CMK (cell line): ENCODE measurements at regions not wholly inside any gene's neighbourhood (a gene's known extent, or its start where the extent isn't known, plus 50 kb on each side); places are given as distances from the start of the nearest gene placed in this dataset.
"Not testable (repeated sequence)": the region's sequence is repeated elsewhere in the genome, so short reads cannot be mapped to it uniquely, and the experiment has no call there.

Source experiments
- DNase-seq: peaks from one replicate; pipeline ENCODE4 v3.0.0-alpha.2; 2010; ENCODE audit warnings: low read depth

GRCh38 chr1:229710746-229711145, 84.7 kb downstream of the URB2 start:
- DNase-seq = no peak

GRCh38 chr1:229714306-229714705, 88.3 kb downstream of the URB2 start:
- DNase-seq = no peak

GRCh38 chr1:229714964-229715603, 89.0 kb downstream of the URB2 start:
- peak; percentile 27 for DNase-seq

- DNase-seq = no peak
These were observed 90.0 kb downstream of the URB2 start for GRCh38 chr1:229716069-229716468.

DNA sequence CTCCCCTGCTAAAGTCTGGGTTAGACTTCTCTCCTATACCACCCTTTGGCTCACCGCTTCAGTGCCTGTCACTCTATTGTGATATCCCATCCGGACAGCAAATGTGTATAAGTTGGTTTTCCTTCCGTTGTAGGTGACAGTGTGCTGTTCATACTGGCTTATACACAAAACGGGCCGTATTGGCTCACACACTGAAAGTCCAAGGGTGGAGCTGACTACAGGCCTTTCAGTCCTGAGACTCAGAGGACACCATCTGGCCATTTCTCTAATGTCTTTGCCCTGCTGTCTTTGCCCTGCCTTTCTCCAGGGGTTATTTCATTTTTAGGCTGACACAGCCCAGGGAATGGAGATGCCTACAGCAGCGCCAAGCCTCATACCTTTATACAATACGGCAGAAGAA, 90.7 kb downstream of the URB2 start:
- no peak for DNase-seq

DNA sequence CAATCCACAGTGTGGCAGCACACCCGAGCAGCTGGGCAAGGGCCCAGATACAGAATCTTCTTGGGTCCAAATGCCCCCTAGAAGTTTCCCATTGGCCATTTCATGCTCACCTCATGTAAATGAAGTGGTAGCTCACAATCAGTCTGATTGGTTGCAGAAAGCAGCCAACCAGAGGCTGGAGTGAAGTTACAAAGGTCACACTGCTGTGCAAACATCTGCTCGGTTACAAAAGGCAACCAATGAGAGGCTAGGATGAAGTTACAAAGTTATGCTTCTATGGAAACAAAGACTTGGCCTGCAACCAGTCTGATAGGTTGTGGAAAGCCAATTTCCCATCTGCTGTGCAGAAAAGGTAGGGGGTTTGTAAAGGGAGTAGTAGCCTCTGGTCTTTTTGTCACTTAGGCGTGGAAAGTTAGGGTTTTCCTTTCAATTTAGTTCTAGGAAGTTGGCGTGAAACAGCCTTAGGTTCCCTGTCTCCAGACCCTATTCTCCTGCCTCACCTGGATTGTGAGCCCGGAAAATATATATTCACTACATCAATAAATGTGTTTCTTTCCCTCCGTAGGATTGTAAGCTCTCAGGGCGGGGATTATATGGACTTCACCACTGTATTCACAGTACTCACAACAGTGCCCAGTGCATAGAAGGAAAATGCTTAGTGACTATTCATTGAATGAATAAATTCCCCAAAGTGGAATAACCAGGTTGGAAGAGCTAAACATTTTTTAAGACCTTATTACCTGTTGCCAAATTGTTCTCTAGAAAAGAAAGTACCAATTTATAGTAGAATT, 91.9 kb downstream of the URB2 start:
- DNase-seq = no peak

- no peak for DNase-seq
These were observed 100.0 kb downstream of the URB2 start for GRCh38 chr1:229726061-229726460.

GRCh38 chr1:229729916-229730315, 103.9 kb downstream of the URB2 start:
- DNase-seq = no peak

GRCh38 chr1:229730573-229730972, 104.5 kb downstream of the URB2 start:
- no peak for DNase-seq

GRCh38 chr1:229732061-229732460, 106.0 kb downstream of the URB2 start:
- no peak for DNase-seq

GRCh38 chr1:229736376-229736775, 110.3 kb downstream of the URB2 start:
- DNase-seq = no peak

GRCh38 chr1:229742614-229743013, 116.6 kb downstream of the URB2 start:
- not testable (repeated sequence) for DNase-seq

- no peak for DNase-seq
These were observed 123.9 kb downstream of the URB2 start for GRCh38 chr1:229749992-229750391.

GRCh38 chr1:229751610-229752009, 125.6 kb downstream of the URB2 start:
- DNase-seq = no peak

DNA sequence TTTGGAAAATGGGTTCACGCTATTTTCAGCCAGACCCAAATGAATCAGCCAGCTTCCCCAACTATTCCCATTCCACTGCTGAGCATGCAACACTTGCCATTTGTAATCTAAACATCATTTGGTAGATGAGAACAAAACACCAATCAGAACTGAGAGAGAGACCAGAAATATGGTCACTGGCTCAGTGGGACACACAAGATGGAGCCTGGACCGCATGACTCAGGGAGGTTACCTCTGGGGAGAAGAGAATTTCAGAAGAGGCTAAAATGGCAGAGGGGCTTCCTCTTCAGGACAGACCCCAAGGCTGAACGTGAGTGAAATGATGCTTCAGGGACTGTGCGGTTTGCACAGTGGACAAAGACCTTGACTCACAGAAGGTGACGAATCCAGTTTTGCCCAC, 126.6 kb downstream of the URB2 start:
- DNase-seq = no peak

DNA sequence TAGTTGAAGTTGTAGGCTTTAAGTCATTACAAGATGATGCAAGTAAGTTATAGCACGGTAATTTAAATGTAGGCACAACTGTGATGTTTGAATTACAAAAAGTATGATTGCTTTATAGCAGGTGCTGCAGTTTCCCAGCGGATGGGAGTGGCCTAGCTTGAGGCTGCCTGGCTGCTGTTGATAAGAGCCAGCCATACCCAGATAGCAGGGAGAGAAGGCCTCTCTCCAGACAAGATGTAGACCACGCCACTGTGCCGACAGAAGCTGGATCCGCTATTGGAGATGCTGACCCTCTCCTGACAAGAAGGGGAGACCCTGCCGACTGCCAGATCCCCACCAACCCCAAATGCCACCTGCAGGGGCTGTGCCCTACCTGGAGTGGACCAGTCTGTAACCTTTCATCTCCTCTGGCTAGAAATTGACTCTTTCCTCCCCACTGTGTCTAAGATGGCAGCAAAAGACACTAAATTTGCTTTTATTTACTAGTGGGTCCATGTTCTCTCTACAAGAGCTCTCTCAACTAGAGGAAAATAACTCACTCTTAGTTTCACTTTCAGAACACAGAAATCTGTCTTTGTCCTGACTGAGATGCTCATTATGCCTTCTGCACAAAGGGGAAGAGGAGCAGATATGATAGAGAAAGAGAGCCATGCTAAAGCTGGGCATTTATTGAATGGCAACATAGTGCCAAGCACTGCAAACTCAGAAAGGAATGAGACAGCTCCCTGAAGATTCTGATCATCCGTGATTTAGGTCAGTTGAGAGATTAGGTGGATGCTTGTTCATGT, 127.9 kb downstream of the URB2 start:
- DNase-seq = peak; percentile 88

GRCh38 chr1:229756666-229757065, 130.6 kb downstream of the URB2 start:
- no peak for DNase-seq

DNA sequence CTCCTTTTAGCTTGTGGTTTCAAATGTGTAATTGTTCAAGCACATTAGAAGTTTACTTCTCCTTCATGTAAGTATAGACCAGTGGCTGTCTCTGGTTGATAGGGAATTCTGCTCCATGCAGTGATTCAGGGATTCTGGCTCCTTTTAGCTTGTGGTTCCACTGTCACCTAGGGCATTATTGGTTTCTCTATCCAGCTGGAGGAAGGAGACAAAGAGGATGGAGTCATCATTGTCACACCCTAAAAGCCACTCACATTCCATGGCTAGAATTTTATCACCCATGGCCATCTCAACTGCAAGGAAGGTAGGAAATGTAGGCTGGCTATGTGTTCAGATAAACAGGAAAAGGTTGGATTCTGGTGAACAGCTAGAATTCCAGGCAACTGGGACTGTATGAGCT, 131.2 kb downstream of the URB2 start:
- DNase-seq = no peak

DNA sequence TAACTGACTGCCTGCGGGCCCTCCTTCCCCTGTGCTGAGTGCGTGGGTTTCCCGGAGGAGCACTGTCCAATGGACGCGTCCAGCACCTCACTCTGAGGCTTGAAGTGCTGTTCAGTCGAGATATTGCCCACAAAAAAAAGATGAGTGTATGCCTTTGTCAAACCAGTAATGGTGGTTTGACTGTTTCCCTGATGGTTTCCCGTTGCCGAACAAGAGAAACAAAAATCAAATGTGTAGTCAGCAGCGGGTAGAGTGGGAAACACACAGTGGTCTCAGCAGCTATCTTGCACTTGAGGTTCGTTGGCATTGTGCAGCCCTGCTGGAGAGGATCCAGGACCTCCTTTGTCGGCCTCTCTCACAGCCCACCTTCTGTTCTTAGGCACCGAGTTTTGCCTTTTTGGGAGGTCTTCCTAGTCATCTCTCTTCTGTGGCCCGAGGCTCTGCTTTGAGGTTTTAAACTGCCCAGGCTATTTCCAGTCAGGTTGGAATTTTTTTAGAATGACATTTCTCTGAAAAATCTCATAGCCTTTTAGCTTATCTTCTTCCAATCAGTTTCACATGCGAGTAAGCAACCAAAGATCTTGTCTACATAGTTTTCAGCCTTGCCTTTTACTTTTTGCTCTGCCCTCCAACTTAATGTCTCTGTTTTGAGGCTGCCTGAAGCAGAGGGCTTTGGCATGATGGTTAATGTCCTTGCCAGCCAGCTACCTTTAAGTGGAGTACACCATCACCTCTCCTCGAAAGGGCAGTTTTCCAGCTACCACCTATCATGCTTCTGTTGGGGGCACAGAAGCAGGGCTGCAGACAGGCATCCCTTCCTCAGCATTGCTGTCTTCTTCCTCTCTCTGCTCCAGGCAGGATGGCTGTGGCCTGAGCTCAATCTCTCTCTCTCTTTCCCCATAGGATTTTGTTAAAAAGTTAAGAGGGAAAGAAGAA, 132.3 kb downstream of the URB2 start:
- DNase-seq = no peak

GRCh38 chr1:229759037-229759435, 133.0 kb downstream of the URB2 start:
- no peak for DNase-seq

DNA sequence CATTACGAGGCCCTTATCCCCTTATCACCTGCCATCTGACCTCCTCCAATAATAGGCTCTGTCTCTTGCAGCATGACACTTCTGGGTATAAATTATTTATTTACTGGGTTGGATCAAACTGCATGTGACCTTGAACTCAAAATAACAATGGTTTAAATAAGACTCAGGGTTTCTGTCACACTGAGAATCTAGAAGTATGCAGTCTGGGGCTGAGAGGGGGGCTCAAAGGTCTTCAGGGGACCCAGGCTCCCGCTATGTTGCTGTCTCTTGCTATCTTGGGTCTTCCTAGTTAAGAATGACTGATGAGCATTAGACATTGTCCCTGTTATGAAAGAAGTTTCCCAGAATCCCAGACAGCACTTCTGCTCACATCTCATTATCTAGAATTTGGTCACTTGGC, 133.5 kb downstream of the URB2 start:
- no peak for DNase-seq

GRCh38 chr1:229760478-229760996, 134.5 kb downstream of the URB2 start:
- DNase-seq = no peak
